Activated CD8-positive, alpha-beta memory T cell treated with anti-CD3 and anti-CD28 coated beads, Interleukin-2, amount 10 ng/mL, durations not matched to agents 7 days and 5 days (primary cell): ENCODE measurements at regions not wholly inside any gene's neighbourhood (a gene's known extent, or its start where the extent isn't known, plus 50 kb on each side); places are given as distances from the start of the nearest gene placed in this dataset.

ENCODE experiments used
- ATAC-seq: fragments of 150-1000 bp; cut with Tn5 transposase; one replicate; pipeline ENCODE4 v1.10.0; 2021; ENCODE audit warnings: moderate library complexity
- CTCF ChIA-PET: fragments of 350-600 bp; sonication (Branson Sonifier 250); formaldehyde crosslinking; loops from one replicate; lab custom pipeline; 2021; ENCODE audit warnings: antibody characterized with exemption; lab: Charles Lee
- DNase-seq: peaks from one replicate; pipeline ENCODE4 v3.0.0-alpha.2; 2020
- H3K27ac Mint-ChIP-seq: one replicate; pipeline ENCODE4 v1.8.0; 2021; ENCODE audit warnings: mild to moderate bottlenecking, mixed read lengths
- H3K27me3 Mint-ChIP-seq: one replicate; pipeline ENCODE4 v1.8.0; 2021; ENCODE audit warnings: mixed read lengths
- H3K36me3 Mint-ChIP-seq: one replicate; pipeline ENCODE4 v1.8.0; 2021; ENCODE audit warnings: mild to moderate bottlenecking, mixed read lengths
- H3K4me1 Mint-ChIP-seq: one replicate; pipeline ENCODE4 v1.8.0; 2021; ENCODE audit warnings: mixed read lengths
- H3K4me3 Mint-ChIP-seq: one replicate; pipeline ENCODE4 v1.8.0; 2021; ENCODE audit warnings: mild to moderate bottlenecking, moderate library complexity, mixed read lengths
- H3K9me3 Mint-ChIP-seq: one replicate; pipeline ENCODE4 v1.8.0; 2022; ENCODE audit warnings: low read depth, mixed read lengths

GRCh38 chr4:63831590-63832155 lies 577.6 kb downstream of the TECRL start:
- no peaks in the 10 kb centered on the region for H3K36me3 Mint-ChIP-seq
- H3K27me3 Mint-ChIP-seq = no peaks in the 10 kb centered on the region
- DNase-seq (no peak), ATAC-seq (no peak)
- H3K27ac Mint-ChIP-seq = no peak overlapping the region
- no peaks in the 10 kb centered on the region for H3K4me1 Mint-ChIP-seq
- peaks cover 13% of the 10 kb centered on the region for H3K9me3 Mint-ChIP-seq
- CTCF ChIA-PET = no interaction called here
- H3K4me3 Mint-ChIP-seq = no peak overlapping the region

GRCh38 chr4:63817196-63817865 lies 591.9 kb downstream of the TECRL start:
- CTCF ChIA-PET = no interaction called here
- no peaks in the 10 kb centered on the region for H3K4me1 Mint-ChIP-seq

GRCh38 chr4:63814171-63814964 lies 594.9 kb downstream of the TECRL start:
- no peak overlapping the region for H3K4me3 Mint-ChIP-seq
- H3K27ac Mint-ChIP-seq = no peak overlapping the region
- H3K27me3 Mint-ChIP-seq = no peaks in the 10 kb centered on the region
- DNase-seq (no peak), ATAC-seq (no peak)
- H3K36me3 Mint-ChIP-seq = no peaks in the 10 kb centered on the region
- peaks cover 4% of the 10 kb centered on the region for H3K9me3 Mint-ChIP-seq
- H3K4me1 Mint-ChIP-seq = no peaks in the 10 kb centered on the region
- CTCF ChIA-PET = no interaction called here

More at GRCh38 chr4:63817196-63817865, 591.9 kb downstream of the TECRL start:
- Mint-ChIP-seq H3K4me3 (no peak overlapping the region), H3K9me3 (peaks cover 6% of the 10 kb centered on the region), H3K36me3 (no peaks in the 10 kb centered on the region), H3K27me3 (no peaks in the 10 kb centered on the region), H3K27ac (no peak overlapping the region)
- DNase-seq (no peak), ATAC-seq (no peak)

- no peak overlapping the region for H3K4me3 Mint-ChIP-seq
- CTCF ChIA-PET = no interaction called here
- H3K36me3 Mint-ChIP-seq = no peaks in the 10 kb centered on the region
- no peak for DNase-seq
- no peak overlapping the region for H3K27ac Mint-ChIP-seq
- no peaks in the 10 kb centered on the region for H3K27me3 Mint-ChIP-seq
- no peak for ATAC-seq
- H3K9me3 Mint-ChIP-seq = peaks cover 7% of the 10 kb centered on the region
- no peaks in the 10 kb centered on the region for H3K4me1 Mint-ChIP-seq
These were observed 610.1 kb downstream of the TECRL start for GRCh38 chr4:63799166-63799565.

GRCh38 chr4:63795301-63795700 lies 613.9 kb downstream of the TECRL start:
- H3K4me3 Mint-ChIP-seq = no peak overlapping the region
- H3K36me3 Mint-ChIP-seq = no peaks in the 10 kb centered on the region
- CTCF ChIA-PET = no interaction called here
- no peaks in the 10 kb centered on the region for H3K27me3 Mint-ChIP-seq
- ATAC-seq (no peak), DNase-seq (no peak)
- H3K9me3 Mint-ChIP-seq = peaks cover 7% of the 10 kb centered on the region
- H3K27ac Mint-ChIP-seq = no peak overlapping the region
- no peaks in the 10 kb centered on the region for H3K4me1 Mint-ChIP-seq

GRCh38 chr4:63790377-63790776 lies 618.9 kb downstream of the TECRL start:
- no peak overlapping the region for H3K4me3 Mint-ChIP-seq
- H3K27ac Mint-ChIP-seq = no peak overlapping the region
- peaks cover 4% of the 10 kb centered on the region for H3K9me3 Mint-ChIP-seq
- no peaks in the 10 kb centered on the region for H3K27me3 Mint-ChIP-seq
- no peak for ATAC-seq
- DNase-seq = no peak
- CTCF ChIA-PET = no interaction called here
- no peaks in the 10 kb centered on the region for H3K36me3 Mint-ChIP-seq
- H3K4me1 Mint-ChIP-seq = no peaks in the 10 kb centered on the region

GRCh38 chr4:63788271-63788670 lies 621.0 kb downstream of the TECRL start:
- no peaks in the 10 kb centered on the region for H3K27me3 Mint-ChIP-seq
- CTCF ChIA-PET = no interaction called here

GRCh38 chr4:63787326-63787725 lies 621.9 kb downstream of the TECRL start:
- H3K4me1 Mint-ChIP-seq = no peaks in the 10 kb centered on the region
- peaks cover 2% of the 10 kb centered on the region for H3K9me3 Mint-ChIP-seq
- no peaks in the 10 kb centered on the region for H3K27me3 Mint-ChIP-seq
- ATAC-seq = no peak
- CTCF ChIA-PET = no interaction called here
- H3K36me3 Mint-ChIP-seq = no peaks in the 10 kb centered on the region
- DNase-seq = no peak
- no peak overlapping the region for H3K4me3 Mint-ChIP-seq
- H3K27ac Mint-ChIP-seq = no peak overlapping the region

More at GRCh38 chr4:63788271-63788670, 621.0 kb downstream of the TECRL start:
- Mint-ChIP-seq H3K36me3 (no peaks in the 10 kb centered on the region), H3K4me1 (no peaks in the 10 kb centered on the region), H3K4me3 (no peak overlapping the region), H3K27ac (no peak overlapping the region), H3K9me3 (peaks cover 4% of the 10 kb centered on the region)
- ATAC-seq (no peak), DNase-seq (no peak)

GRCh38 chr4:63786171-63786570 lies 623.1 kb downstream of the TECRL start:
- no peaks in the 10 kb centered on the region for H3K27me3 Mint-ChIP-seq
- ATAC-seq (no peak), DNase-seq (no peak)
- CTCF ChIA-PET = no interaction called here
- H3K9me3 Mint-ChIP-seq = peaks cover 5% of the 10 kb centered on the region
- H3K4me1 Mint-ChIP-seq = no peaks in the 10 kb centered on the region
- H3K27ac Mint-ChIP-seq = no peak overlapping the region
- H3K36me3 Mint-ChIP-seq = no peaks in the 10 kb centered on the region
- no peak overlapping the region for H3K4me3 Mint-ChIP-seq

- no peaks in the 10 kb centered on the region for H3K36me3 Mint-ChIP-seq
- DNase-seq = no peak
- no peak for ATAC-seq
- H3K9me3 Mint-ChIP-seq = peaks cover 8% of the 10 kb centered on the region
- no peaks in the 10 kb centered on the region for H3K4me1 Mint-ChIP-seq
- CTCF ChIA-PET = no interaction called here
- no peak overlapping the region for H3K27ac Mint-ChIP-seq
- no peaks in the 10 kb centered on the region for H3K27me3 Mint-ChIP-seq
- no peak overlapping the region for H3K4me3 Mint-ChIP-seq
These were observed 624.4 kb downstream of the TECRL start for GRCh38 chr4:63784822-63785221.

GRCh38 chr4:63777601-63778000 lies 631.6 kb downstream of the TECRL start:
- no peak overlapping the region for H3K4me3 Mint-ChIP-seq
- CTCF ChIA-PET = no interaction called here
- no peak for ATAC-seq
- H3K27ac Mint-ChIP-seq = no peak overlapping the region
- no peaks in the 10 kb centered on the region for H3K36me3 Mint-ChIP-seq
- no peaks in the 10 kb centered on the region for H3K4me1 Mint-ChIP-seq
- H3K9me3 Mint-ChIP-seq = peaks cover 23% of the 10 kb centered on the region
- DNase-seq = no peak
- no peaks in the 10 kb centered on the region for H3K27me3 Mint-ChIP-seq

GRCh38 chr4:63764400-63764799 lies 644.9 kb downstream of the TECRL start:
- Mint-ChIP-seq H3K27me3 (no peaks in the 10 kb centered on the region), H3K4me3 (no peak overlapping the region), H3K4me1 (no peaks in the 10 kb centered on the region), H3K27ac (no peak overlapping the region), H3K9me3 (peaks cover 6% of the 10 kb centered on the region), H3K36me3 (no peaks in the 10 kb centered on the region)
- ATAC-seq = no peak
- no peak for DNase-seq
- CTCF ChIA-PET = no interaction called here

- no peaks in the 10 kb centered on the region for H3K36me3 Mint-ChIP-seq
- no peaks in the 10 kb centered on the region for H3K27me3 Mint-ChIP-seq
These were observed 651.3 kb downstream of the TECRL start for GRCh38 chr4:63757929-63758328.

GRCh38 chr4:63742882-63743281 lies 666.4 kb downstream of the TECRL start:
- DNase-seq = no peak
- no peaks in the 10 kb centered on the region for H3K36me3 Mint-ChIP-seq
- H3K4me1 Mint-ChIP-seq = no peaks in the 10 kb centered on the region
- H3K9me3 Mint-ChIP-seq = peaks cover under 1% of the 10 kb centered on the region
- no peak overlapping the region for H3K27ac Mint-ChIP-seq
- no peak overlapping the region for H3K4me3 Mint-ChIP-seq
- no peaks in the 10 kb centered on the region for H3K27me3 Mint-ChIP-seq
- CTCF ChIA-PET = no interaction called here
- ATAC-seq = no peak

More at GRCh38 chr4:63757929-63758328, 651.3 kb downstream of the TECRL start:
- no peak overlapping the region for H3K27ac Mint-ChIP-seq
- no peaks in the 10 kb centered on the region for H3K4me1 Mint-ChIP-seq
- no peak overlapping the region for H3K4me3 Mint-ChIP-seq
- H3K9me3 Mint-ChIP-seq = peaks cover 4% of the 10 kb centered on the region
- CTCF ChIA-PET = no interaction called here
- DNase-seq (no peak), ATAC-seq (no peak)
